AG04450 (cell line): ENCODE measurements at regions not wholly inside any gene's neighbourhood (a gene's known extent, or its start where the extent isn't known, plus 50 kb on each side); places are given as distances from the start of the nearest gene placed in this dataset.

Experiments
- CTCF ChIA-PET: fragments of 300-600, 350-600 bp; formaldehyde crosslinking; extraction: SDS; loops from one replicate; lab custom pipeline; 2022; ENCODE audit warnings: antibody characterized with exemption, inconsistent platforms; lab: Charles Lee
- POLR2A ChIA-PET: fragments of 350-600 bp; formaldehyde crosslinking; extraction: SDS; loops from one replicate; lab custom pipeline; 2021; ENCODE audit warnings: antibody characterized with exemption, inconsistent platforms; lab: Yijun Ruan, JAX
- DNase-seq: peaks from one replicate; pipeline ENCODE4 v3.0.0-alpha.2; 2011; ENCODE audit warnings: low read depth, low spot score
- H3K27ac ChIP-seq: one replicate; pipeline ENCODE4 v1.5.1; 2012; ENCODE audit warnings: low read depth, low read length, control low read depth
- H3K27me3 ChIP-seq: one replicate; pipeline ENCODE4 v1.6.0; 2012; ENCODE audit warnings: low read length; ENCODE audit not compliant: control insufficient read depth, insufficient read depth
- H3K4me3 ChIP-seq: 2 replicates; pipeline ENCODE4 v1.5.1; 2011; ENCODE audit warnings: mild to moderate bottlenecking, low read depth, low read length, control low read depth
- H3K9me3 ChIP-seq: 2 replicates; pipeline ENCODE4 v1.5.1; 2012; ENCODE audit warnings: low read length; ENCODE audit not compliant: control insufficient read depth, insufficient read depth
- TF ChIP-seq, protein P1 (sequence below): IDR thresholded peaks from 2 replicates; pipeline ENCODE4 v1.5.1; 2011; ENCODE audit warnings: low read depth, low read length, control low read depth, inconsistent platforms

DNA sequence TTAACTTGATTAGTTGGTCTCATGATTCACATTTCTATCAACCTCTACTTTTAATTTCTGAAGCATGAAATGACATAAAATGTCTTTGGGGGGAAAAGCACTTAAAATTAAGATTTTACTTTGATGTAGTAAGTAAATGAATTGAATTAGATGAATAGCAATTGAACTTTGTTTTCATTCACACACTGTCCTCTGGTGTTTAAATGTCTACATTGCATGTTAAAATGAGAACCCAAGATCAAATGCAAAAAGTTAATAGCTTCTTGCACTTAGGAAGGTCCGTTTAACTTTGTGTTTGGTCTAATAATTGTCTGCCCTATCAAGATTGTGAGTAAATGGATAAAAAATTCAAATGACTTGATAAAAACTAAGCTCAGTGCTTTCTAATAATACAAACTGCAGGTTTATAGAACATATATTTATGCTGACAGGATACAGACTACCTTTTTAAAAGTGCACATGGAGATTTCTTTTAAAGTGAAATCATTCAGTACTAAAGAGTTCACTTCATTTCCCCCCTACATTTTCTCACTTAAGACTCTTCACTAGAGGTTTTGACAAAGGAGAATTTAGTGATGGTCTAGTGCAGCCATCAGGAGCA is 156.2 kb upstream of the NABP1 start:
- no peaks in the 10 kb centered on the region for H3K27me3 ChIP-seq
- POLR2A ChIA-PET = interaction anchor here (0.6 to 1.0 kb wide), 2 partner anchors 154 to 355 kb away, joined by 3 read pairs; no protein-coding TSS in a partner anchor
- H3K4me3 ChIP-seq = no peak overlapping the region
- TF ChIP-seq, protein P1, sequence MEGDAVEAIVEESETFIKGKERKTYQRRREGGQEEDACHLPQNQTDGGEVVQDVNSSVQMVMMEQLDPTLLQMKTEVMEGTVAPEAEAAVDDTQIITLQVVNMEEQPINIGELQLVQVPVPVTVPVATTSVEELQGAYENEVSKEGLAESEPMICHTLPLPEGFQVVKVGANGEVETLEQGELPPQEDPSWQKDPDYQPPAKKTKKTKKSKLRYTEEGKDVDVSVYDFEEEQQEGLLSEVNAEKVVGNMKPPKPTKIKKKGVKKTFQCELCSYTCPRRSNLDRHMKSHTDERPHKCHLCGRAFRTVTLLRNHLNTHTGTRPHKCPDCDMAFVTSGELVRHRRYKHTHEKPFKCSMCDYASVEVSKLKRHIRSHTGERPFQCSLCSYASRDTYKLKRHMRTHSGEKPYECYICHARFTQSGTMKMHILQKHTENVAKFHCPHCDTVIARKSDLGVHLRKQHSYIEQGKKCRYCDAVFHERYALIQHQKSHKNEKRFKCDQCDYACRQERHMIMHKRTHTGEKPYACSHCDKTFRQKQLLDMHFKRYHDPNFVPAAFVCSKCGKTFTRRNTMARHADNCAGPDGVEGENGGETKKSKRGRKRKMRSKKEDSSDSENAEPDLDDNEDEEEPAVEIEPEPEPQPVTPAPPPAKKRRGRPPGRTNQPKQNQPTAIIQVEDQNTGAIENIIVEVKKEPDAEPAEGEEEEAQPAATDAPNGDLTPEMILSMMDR = peak; percentile 79
- H3K27ac ChIP-seq = no peak overlapping the region
- H3K9me3 ChIP-seq = no peaks in the 10 kb centered on the region
- CTCF ChIA-PET = interaction anchor here (0.6 to 3.4 kb wide), 51 partner anchors 9 to 741 kb away, joined by 3 to 121 read pairs (median 4); partner anchors contain the start of gene STAT4
- no peak for DNase-seq

GRCh38 chr2:191522478-191523120 is 155.3 kb upstream of the NABP1 start:
- Histone ChIP-seq H3K9me3 (no peaks in the 10 kb centered on the region), H3K27ac (no peak overlapping the region), H3K27me3 (no peaks in the 10 kb centered on the region), H3K4me3 (no peak overlapping the region)
- POLR2A ChIA-PET = no interaction called here
- CTCF ChIA-PET = interaction anchor here (0.6 to 4.2 kb wide), 35 partner anchors 9 to 503 kb away, joined by 3 to 121 read pairs (median 7); no protein-coding TSS in a partner anchor
- TF ChIP-seq, protein P1 = no peak
- DNase-seq = no peak

DNA sequence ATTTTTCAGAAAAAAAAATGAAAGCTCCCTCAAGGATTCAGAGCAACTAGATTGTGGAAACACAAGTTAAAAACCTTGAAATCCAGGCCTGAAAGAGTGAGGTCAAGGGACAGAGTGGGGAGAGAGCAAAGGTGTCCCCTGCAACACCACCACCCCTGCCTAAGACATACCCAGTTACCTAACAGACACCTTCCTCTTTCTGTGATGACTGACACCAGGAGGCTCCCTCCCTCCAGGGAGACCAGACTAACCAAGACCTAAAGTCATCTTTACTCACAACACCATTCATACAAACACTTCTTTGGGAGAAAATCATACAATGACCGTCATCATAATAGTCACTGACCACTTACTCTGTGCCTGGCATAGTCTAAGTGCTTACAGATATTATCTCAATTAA is 151.8 kb upstream of the NABP1 start:
- H3K9me3 ChIP-seq = no peaks in the 10 kb centered on the region
- H3K27ac ChIP-seq = no peak overlapping the region
- H3K4me3 ChIP-seq = no peak overlapping the region
- ChIA-PET CTCF (interaction anchor here (0.5 to 4.2 kb wide), 4 partner anchors 13 to 308 kb away, joined by 3 to 28 read pairs (median 6); no protein-coding TSS in a partner anchor), POLR2A (no interaction called here)
- TF ChIP-seq, protein P1 = no peak
- no peak for DNase-seq
- no peaks in the 10 kb centered on the region for H3K27me3 ChIP-seq

GRCh38 chr2:191526536-191526935 is 151.4 kb upstream of the NABP1 start:
- Histone ChIP-seq H3K27ac (no peak overlapping the region), H3K27me3 (no peaks in the 10 kb centered on the region), H3K9me3 (no peaks in the 10 kb centered on the region), H3K4me3 (no peak overlapping the region)
- TF ChIP-seq, protein P1 = no peak
- POLR2A ChIA-PET = no interaction called here
- CTCF ChIA-PET = interaction anchor here (0.5 to 4.2 kb wide), 3 partner anchors 13 to 24 kb away, joined by 3 to 28 read pairs (median 4); no protein-coding TSS in a partner anchor
- no peak for DNase-seq
